ENCODE measurements at regions not wholly inside any gene's neighbourhood (a gene's known extent, or its start where the extent isn't known, plus 50 kb on each side); places are given as distances from the start of the nearest gene placed in this dataset.

GRCh38 chr6:81450180-81450579, 302.3 kb downstream of the TENT5A start:
- TF ChIP-seq, protein P1, sequence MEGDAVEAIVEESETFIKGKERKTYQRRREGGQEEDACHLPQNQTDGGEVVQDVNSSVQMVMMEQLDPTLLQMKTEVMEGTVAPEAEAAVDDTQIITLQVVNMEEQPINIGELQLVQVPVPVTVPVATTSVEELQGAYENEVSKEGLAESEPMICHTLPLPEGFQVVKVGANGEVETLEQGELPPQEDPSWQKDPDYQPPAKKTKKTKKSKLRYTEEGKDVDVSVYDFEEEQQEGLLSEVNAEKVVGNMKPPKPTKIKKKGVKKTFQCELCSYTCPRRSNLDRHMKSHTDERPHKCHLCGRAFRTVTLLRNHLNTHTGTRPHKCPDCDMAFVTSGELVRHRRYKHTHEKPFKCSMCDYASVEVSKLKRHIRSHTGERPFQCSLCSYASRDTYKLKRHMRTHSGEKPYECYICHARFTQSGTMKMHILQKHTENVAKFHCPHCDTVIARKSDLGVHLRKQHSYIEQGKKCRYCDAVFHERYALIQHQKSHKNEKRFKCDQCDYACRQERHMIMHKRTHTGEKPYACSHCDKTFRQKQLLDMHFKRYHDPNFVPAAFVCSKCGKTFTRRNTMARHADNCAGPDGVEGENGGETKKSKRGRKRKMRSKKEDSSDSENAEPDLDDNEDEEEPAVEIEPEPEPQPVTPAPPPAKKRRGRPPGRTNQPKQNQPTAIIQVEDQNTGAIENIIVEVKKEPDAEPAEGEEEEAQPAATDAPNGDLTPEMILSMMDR (IDR thresholded peaks at IDR 0.05; ENCODE audit: low read depth, low read length, poor library complexity, severe bottlenecking): no peak
- no peak for TF ChIP-seq EZH2phosphoT487 (IDR thresholded peaks at IDR 0.05; ENCODE audit: borderline replicate concordance, low read length)

Measured in DOHH2 (cell line).